ENCODE measurements at regions not wholly inside any gene's neighbourhood (a gene's known extent, or its start where the extent isn't known, plus 50 kb on each side); places are given as distances from the start of the nearest gene placed in this dataset.

- POLR2A ChIA-PET: no interaction called here
Measured at GRCh38 chr7:136078630-136079029, 101.5 kb upstream of the MTPN start.

GRCh38 chr7:136076954-136077353, 99.8 kb upstream of the MTPN start:
- BruUV-seq (replicated peaks): no TSS peak
- Histone ChIP-seq H3K27ac (ENCODE audit: low read length) (no peak overlapping the region), H3K9me3 (ENCODE audit: control insufficient read depth, insufficient read depth, low read depth, low read length) (no peaks in the 10 kb centered on the region), H3K36me3 (ENCODE audit: control insufficient read depth, insufficient read depth, low read length) (no peaks in the 10 kb centered on the region), H3K27me3 (ENCODE audit: control insufficient read depth, insufficient read depth, low read length) (no peaks in the 10 kb centered on the region), H3K4me3 (ENCODE audit: low read depth in 2 of 2, low read length in 2 of 2) (no peak overlapping the region), H3K4me1 (ENCODE audit: control insufficient read depth, insufficient read depth, low read length) (no peaks in the 10 kb centered on the region)
- ChIA-PET CTCF (no interaction called here), POLR2A (no interaction called here)
- no peak for ATAC-seq
- no peak for DNase-seq (ENCODE audit: low read depth, low spot score)
- TF ChIP-seq POLR2AphosphoS5 (IDR thresholded peaks at IDR 0.05; ENCODE audit: low read depth, low read length) (no peak), SIN3A (IDR thresholded peaks at IDR 0.05; ENCODE audit: borderline replicate concordance, insufficient read depth, low read depth, low read length) (no peak), CTCF (IDR thresholded peaks at IDR 0.05) (no peak), TCF7L2 (IDR thresholded peaks at IDR 0.05; ENCODE audit: low read depth, low read length) (no peak), REST (IDR thresholded peaks at IDR 0.05; ENCODE audit: insufficient read depth in 1 of 2, low read depth in 2 of 2, low read length in 1 of 2) (no peak)
- intact Hi-C loops (cut with micrococcal nuclease; ENCODE audit: unreplicated experiment): no loop called here
- in situ Hi-C loops (cut with HindIII; ENCODE audit: low pct_unique_long_range_greater_than_20kb, low sequenced_read_pairs): no loop called here

More at GRCh38 chr7:136078630-136079029, 101.5 kb upstream of the MTPN start:
- Histone ChIP-seq H3K4me1 (ENCODE audit: control insufficient read depth, insufficient read depth, low read length) (no peaks in the 10 kb centered on the region), H3K27ac (ENCODE audit: low read length) (no peak overlapping the region), H3K27me3 (ENCODE audit: control insufficient read depth, insufficient read depth, low read length) (no peaks in the 10 kb centered on the region), H3K4me3 (ENCODE audit: low read depth in 2 of 2, low read length in 2 of 2) (no peak overlapping the region), H3K36me3 (ENCODE audit: control insufficient read depth, insufficient read depth, low read length) (no peaks in the 10 kb centered on the region), H3K9me3 (ENCODE audit: control insufficient read depth, insufficient read depth, low read depth, low read length) (no peaks in the 10 kb centered on the region)
- TF ChIP-seq REST (IDR thresholded peaks at IDR 0.05; ENCODE audit: insufficient read depth in 1 of 2, low read depth in 2 of 2, low read length in 1 of 2): no peak
- TF ChIP-seq SIN3A (IDR thresholded peaks at IDR 0.05; ENCODE audit: borderline replicate concordance, insufficient read depth, low read depth, low read length): no peak
- no peak for TF ChIP-seq TCF7L2 (IDR thresholded peaks at IDR 0.05; ENCODE audit: low read depth, low read length)
- TF ChIP-seq POLR2AphosphoS5 (IDR thresholded peaks at IDR 0.05; ENCODE audit: low read depth, low read length): no peak
- TF ChIP-seq CTCF (IDR thresholded peaks at IDR 0.05): no peak
- BruUV-seq (replicated peaks): no TSS peak
- CTCF ChIA-PET: no interaction called here
- intact Hi-C loops (cut with micrococcal nuclease; ENCODE audit: unreplicated experiment): no loop called here
- no peak for ATAC-seq
- in situ Hi-C loops (cut with HindIII; ENCODE audit: low pct_unique_long_range_greater_than_20kb, low sequenced_read_pairs): no loop called here
- no peak for DNase-seq (ENCODE audit: low read depth, low spot score)

Measured in Panc1 (cell line).